IMR-90 (cell line): ENCODE measurements at regions not wholly inside any gene's neighbourhood (a gene's known extent, or its start where the extent isn't known, plus 50 kb on each side); places are given as distances from the start of the nearest gene placed in this dataset.
A peak's percentile ranks its signal among the peaks of the same experiment; 100 is the strongest.

ENCODE experiments used
- ATAC-seq: fragments of 200-7000 bp; cut with Tn5 transposase; 2 replicates; pipeline ENCODE4 v1.9.1; 2020; ENCODE audit warnings: low read depth, mild to moderate bottlenecking, moderate library complexity
- BruUV-seq: library from RNA; stranded (reverse); fragments of 400-500 nt; replicated peaks from 2 replicates; lab custom pipeline; 2021; lab: Mats Ljungman, UMichigan
- CTCF ChIA-PET: fragments of 300-600 bp; formaldehyde crosslinking; extraction: SDS; loops from one replicate; lab custom pipeline; 2021; ENCODE audit warnings: antibody characterized with exemption; lab: Yijun Ruan, JAX
- POLR2A ChIA-PET: fragments of 300-600 bp; sonication (Branson Sonifier 250); formaldehyde crosslinking; loops from one replicate; lab custom pipeline; 2022; ENCODE audit warnings: antibody characterized with exemption; ENCODE audit not compliant: unreplicated experiment; lab: Charles Lee
- DNase-seq: peaks from one replicate; pipeline ENCODE4 v3.0.0; 2013
- H2AFZ ChIP-seq: replicated peaks from 2 replicates; pipeline ENCODE3; 2013; ENCODE audit warnings: low read length, mild to moderate bottlenecking; ENCODE audit not compliant: poor library complexity
- H2AK5ac ChIP-seq: 2 replicates; pipeline ENCODE4 v1.6.1; 2013; ENCODE audit warnings: low read depth, low read length, inconsistent platforms
- H2AK9ac ChIP-seq: replicated peaks from 2 replicates; pipeline ENCODE3; 2013; ENCODE audit warnings: mild to moderate bottlenecking, low read depth, low read length, moderate library complexity; ENCODE audit not compliant: poor library complexity
- H2BK120ac ChIP-seq: 2 replicates; pipeline ENCODE4 v1.6.1; 2013; ENCODE audit warnings: low read depth, low read length, inconsistent platforms
- H2BK15ac ChIP-seq: 3 replicates; pipeline ENCODE4 v1.6.1; 2013; ENCODE audit warnings: low read depth, low read length, inconsistent platforms
- H2BK20ac ChIP-seq: 2 replicates; pipeline ENCODE4 v1.6.1; 2013; ENCODE audit warnings: low read depth, mild to moderate bottlenecking, inconsistent platforms, low read length, moderate library complexity
- H2BK5ac ChIP-seq: 2 replicates; pipeline ENCODE4 v1.6.1; 2013; ENCODE audit warnings: mild to moderate bottlenecking, low read depth, low read length, inconsistent platforms; ENCODE audit not compliant: poor library complexity, severe bottlenecking
- H3K14ac ChIP-seq: replicated peaks from 2 replicates; pipeline ENCODE4 v1.6.1; 2013; ENCODE audit warnings: low read depth, low read length, inconsistent platforms
- H3K18ac ChIP-seq: 2 replicates; pipeline ENCODE4 v1.6.1; 2013; ENCODE audit warnings: low read depth, low read length, control low read depth
- H3K23ac ChIP-seq: 2 replicates; pipeline ENCODE4 v1.6.1; 2013; ENCODE audit warnings: low read depth, low read length, inconsistent platforms
- H3K27ac ChIP-seq: 2 replicates; pipeline ENCODE4 v1.5.1; 2013; ENCODE audit warnings: mild to moderate bottlenecking, control low read depth, low read length; ENCODE audit not compliant: insufficient read depth
- H3K27me3 ChIP-seq: 2 replicates; pipeline ENCODE4 v1.6.1; 2013; ENCODE audit warnings: low read length; ENCODE audit not compliant: control insufficient read depth, insufficient read depth
- H3K36me3 ChIP-seq: 2 replicates; pipeline ENCODE4 v1.6.1; 2013; ENCODE audit warnings: low read length, mixed read lengths; ENCODE audit not compliant: control insufficient read depth, insufficient read depth
- H3K4ac ChIP-seq: 2 replicates; pipeline ENCODE4 v1.6.1; 2013; ENCODE audit warnings: low read depth, low read length, inconsistent platforms
- H3K4me1 ChIP-seq: 2 replicates; pipeline ENCODE4 v1.6.1; 2013; ENCODE audit warnings: low read length, mixed read lengths; ENCODE audit not compliant: control insufficient read depth, insufficient read depth
- H3K4me2 ChIP-seq: 2 replicates; pipeline ENCODE4 v1.6.1; 2013; ENCODE audit warnings: low read depth, mild to moderate bottlenecking, control low read depth, low read length, moderate library complexity
- H3K4me3 ChIP-seq: 2 replicates; pipeline ENCODE4 v1.5.1; 2013; ENCODE audit warnings: low read depth, mild to moderate bottlenecking, control low read depth, low read length, moderate library complexity; ENCODE audit not compliant: insufficient read depth
- H3K56ac ChIP-seq: 2 replicates; pipeline ENCODE4 v1.6.1; 2013; ENCODE audit warnings: low read length, inconsistent platforms; ENCODE audit not compliant: insufficient read depth; ENCODE audit errors: extremely low read depth
- H3K79me1 ChIP-seq, 2 experiments: 2 replicates each; pipeline ENCODE4 v1.6.1; 2013; ENCODE audit warnings: low read length in 2 of 2, inconsistent platforms in 1 of 2, low read depth in 1 of 2
- H3K9ac ChIP-seq: 2 replicates; pipeline ENCODE4 v1.6.1; 2013; ENCODE audit warnings: low read depth, low read length, control low read depth
- H3K9me1 ChIP-seq: 2 replicates; pipeline ENCODE4 v1.6.1; 2013; ENCODE audit warnings: low read length, inconsistent platforms; ENCODE audit not compliant: insufficient read depth
- H3K9me3 ChIP-seq: 2 replicates; pipeline ENCODE4 v1.6.1; 2013; ENCODE audit warnings: low read length; ENCODE audit not compliant: control insufficient read depth, insufficient read depth
- H4K20me1 ChIP-seq: 2 replicates; pipeline ENCODE4 v1.6.1; 2013; ENCODE audit warnings: low read length, inconsistent platforms; ENCODE audit not compliant: insufficient read depth
- H4K5ac ChIP-seq: 2 replicates; pipeline ENCODE4 v1.6.1; 2013; ENCODE audit warnings: mild to moderate bottlenecking, low read depth, low read length, control low read depth
- H4K8ac ChIP-seq, 2 experiments: 2 replicates each; pipeline ENCODE4 v1.6.1; 2013; ENCODE audit warnings: low read depth in 2 of 2, low read length in 2 of 2, control low read depth in 1 of 2, inconsistent platforms in 1 of 2
- H4K91ac ChIP-seq: 2 replicates; pipeline ENCODE4 v1.6.1; 2013; ENCODE audit warnings: low read depth, low read length, inconsistent platforms; ENCODE audit not compliant: insufficient read depth
- BHLHE40 ChIP-seq: fragments of 150-350 bp; IDR thresholded peaks from 2 replicates; pipeline ENCODE4 v1.6.1; 2016; ENCODE audit warnings: mild to moderate bottlenecking, low read depth, low read length
- MXI1 ChIP-seq: IDR thresholded peaks from 2 replicates; pipeline ENCODE4 v1.6.1; 2012; ENCODE audit warnings: low read depth, mild to moderate bottlenecking, low read length, moderate library complexity, borderline replicate concordance
- NFE2L2 ChIP-seq: fragments of 150-350 bp; IDR thresholded peaks from 2 replicates; pipeline ENCODE4 v1.6.1; 2016; ENCODE audit warnings: low read depth, mild to moderate bottlenecking, low read length
- RAD21 ChIP-seq: IDR thresholded peaks from 2 replicates; pipeline ENCODE4 v1.6.1; 2012; ENCODE audit warnings: low read length, improper control_type of control experiment
- RCOR1 ChIP-seq: IDR thresholded peaks from 2 replicates; pipeline ENCODE4 v1.6.1; 2012; ENCODE audit warnings: mild to moderate bottlenecking, low read length, improper control_type of control experiment; ENCODE audit not compliant: insufficient replicate concordance
- SMC3 ChIP-seq: fragments of 150-350 bp; IDR thresholded peaks from 2 replicates; pipeline ENCODE4 v1.6.1; 2016; ENCODE audit warnings: low read depth, mild to moderate bottlenecking, antibody characterized with exemption, low read length, moderate library complexity
- WGBS, 2 experiments: methylation state at CpG; one replicate each; pipeline versions ENCODE4 v1.1.5 to v1.1.7; 2013; ENCODE audit warnings: missing lambda C conversion rate in 2 of 2; ENCODE audit not compliant: insufficient read length in 1 of 2; ENCODE audit errors: extremely low coverage in 2 of 2; 5-methylcytosine and 5-hydroxymethylcytosine counted together
- dilution Hi-C: fragments of 300-500 bp; cut with HindIII; formaldehyde crosslinking; loops from one replicate; pipeline ENCODE4 v1.14.3; 2018; ENCODE audit warnings: low sequenced_read_pairs; ENCODE audit not compliant: unreplicated experiment
- in situ Hi-C: fragments of 300-500 bp; cut with MboI; formaldehyde crosslinking; loops from 3 replicates; pipeline ENCODE4 v1.14.3; 2019; ENCODE audit warnings: low sequenced_read_pairs, inconsistent platforms, mixed read lengths
- intact Hi-C: fragments of 100-400 bp; cut with micrococcal nuclease; formaldehyde crosslinking; loops from 2 replicates; pipeline ENCODE4 v1.10.0; 2022
- TF ChIP-seq, protein P1 (sequence below): conservative IDR thresholded peaks from 2 replicates; pipeline ENCODE4 v1.5.1; 2012; ENCODE audit warnings: mild to moderate bottlenecking, low read depth, low read length, improper control_type of control experiment

DNA sequence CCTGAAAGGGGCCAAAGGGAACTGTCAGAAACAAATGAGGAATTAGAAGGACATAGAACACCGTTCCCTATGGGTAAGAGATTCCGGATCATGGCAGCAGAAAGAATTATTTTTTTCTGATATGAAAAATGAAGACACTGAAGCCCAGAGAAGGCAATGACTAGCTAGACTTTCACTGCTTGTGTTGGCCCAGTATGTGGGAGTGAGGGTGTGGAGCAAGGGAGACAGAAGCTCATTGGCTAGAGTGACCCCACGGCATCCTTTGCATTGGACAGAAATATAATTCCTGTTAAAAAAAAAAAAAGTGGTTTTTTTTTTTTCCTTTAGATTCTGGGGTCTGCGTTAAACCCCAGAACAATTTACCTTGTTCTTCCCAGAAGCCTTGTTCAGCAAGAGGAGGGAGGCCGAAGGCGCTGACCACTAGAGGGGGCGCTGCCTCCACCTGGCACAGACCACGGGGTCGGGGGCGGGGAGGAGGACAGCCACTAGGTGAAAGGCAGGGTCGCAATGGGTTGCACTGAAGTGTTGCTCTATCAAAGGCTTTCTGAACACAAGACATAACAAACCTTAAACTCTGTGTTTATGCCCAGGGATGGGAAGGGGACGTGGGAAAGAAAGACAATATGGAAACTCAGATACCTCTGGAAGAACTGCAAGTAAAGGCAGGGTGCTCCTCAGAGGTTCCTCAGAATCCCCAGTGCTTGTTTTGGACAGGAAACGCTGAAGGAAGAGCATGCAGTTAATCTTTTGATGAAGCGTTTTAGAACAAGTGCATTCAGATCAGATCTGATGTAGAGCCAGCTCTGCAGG, 156.8 kb downstream of the KCNA5 start:
- 0 out of 3 replicates have a peak overlapping the region, but pooled peaks have one; percentile 18 for H2BK15ac ChIP-seq
- no TSS peak for BruUV-seq
- peak overlapping the region; percentile 44 for H2AFZ ChIP-seq
- no peak overlapping the region for H3K4ac ChIP-seq
- no peaks in the 10 kb centered on the region for H4K20me1 ChIP-seq
- H3K56ac ChIP-seq: no peak overlapping the region
- 0 out of 2 replicates have a peak overlapping the region, but pooled peaks have one; percentile 32 for H3K23ac ChIP-seq
- H2AK9ac ChIP-seq: no peak overlapping the region
- no peak overlapping the region for H4K91ac ChIP-seq
- H3K9ac ChIP-seq: no peak overlapping the region
- in situ Hi-C loops: no loop called here
- H3K36me3 ChIP-seq: no peaks in the 10 kb centered on the region
- dilution Hi-C loops: no loop called here
- H2BK20ac ChIP-seq: 0 out of 2 replicates have a peak overlapping the region, but pooled peaks have one; percentile 66
- peaks cover 7% of the 10 kb centered on the region; the same call in 1 of the 2 replicates for H3K9me1 ChIP-seq
- H3K27me3 ChIP-seq: no peaks in the 10 kb centered on the region
- H3K4me3 ChIP-seq: no peak overlapping the region
- DNase-seq (peak; percentile 28), ATAC-seq (peak; percentile 69)
- no peaks in the 10 kb centered on the region for H3K79me1 ChIP-seq
- H3K4me1 ChIP-seq: peaks cover 4% of the 10 kb centered on the region; the same call in 1 of the 2 replicates
- no peak overlapping the region for H2BK5ac ChIP-seq
- whole genome bisulfite sequencing, 2 experiments: 56% methylated on average over 4 of the region's 14 CpGs; no CpG with 5 or more reads in 1 of the 2 experiments
- ChIA-PET POLR2A (no interaction called here), CTCF (interaction anchor here (0.7 kb wide), 2 partner anchors 20 to 70 kb away, joined by 3 read pairs; no protein-coding TSS in a partner anchor)
- TF ChIP-seq SMC3: peak; percentile 49
- TF ChIP-seq RAD21: peak; percentile 66
- TF ChIP-seq BHLHE40: no peak
- no peak for TF ChIP-seq MXI1
- no peak for TF ChIP-seq RCOR1
- TF ChIP-seq NFE2L2: no peak
- TF ChIP-seq, protein P1, sequence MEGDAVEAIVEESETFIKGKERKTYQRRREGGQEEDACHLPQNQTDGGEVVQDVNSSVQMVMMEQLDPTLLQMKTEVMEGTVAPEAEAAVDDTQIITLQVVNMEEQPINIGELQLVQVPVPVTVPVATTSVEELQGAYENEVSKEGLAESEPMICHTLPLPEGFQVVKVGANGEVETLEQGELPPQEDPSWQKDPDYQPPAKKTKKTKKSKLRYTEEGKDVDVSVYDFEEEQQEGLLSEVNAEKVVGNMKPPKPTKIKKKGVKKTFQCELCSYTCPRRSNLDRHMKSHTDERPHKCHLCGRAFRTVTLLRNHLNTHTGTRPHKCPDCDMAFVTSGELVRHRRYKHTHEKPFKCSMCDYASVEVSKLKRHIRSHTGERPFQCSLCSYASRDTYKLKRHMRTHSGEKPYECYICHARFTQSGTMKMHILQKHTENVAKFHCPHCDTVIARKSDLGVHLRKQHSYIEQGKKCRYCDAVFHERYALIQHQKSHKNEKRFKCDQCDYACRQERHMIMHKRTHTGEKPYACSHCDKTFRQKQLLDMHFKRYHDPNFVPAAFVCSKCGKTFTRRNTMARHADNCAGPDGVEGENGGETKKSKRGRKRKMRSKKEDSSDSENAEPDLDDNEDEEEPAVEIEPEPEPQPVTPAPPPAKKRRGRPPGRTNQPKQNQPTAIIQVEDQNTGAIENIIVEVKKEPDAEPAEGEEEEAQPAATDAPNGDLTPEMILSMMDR: peak; percentile 58
- intact Hi-C loops: no loop called here
- no peak overlapping the region for H3K27ac ChIP-seq
- H4K8ac ChIP-seq: peak overlapping the region; percentile 9 to 54; a peak in 2 of 4 replicates
- no peak overlapping the region for H3K4me2 ChIP-seq
- no peak overlapping the region for H4K5ac ChIP-seq
- no peak overlapping the region for H2BK120ac ChIP-seq
- 0 out of 2 replicates have a peak overlapping the region, but pooled peaks have one; percentile 14 for H3K14ac ChIP-seq
- peak overlapping the region; percentile 91; the same call in 1 of the 2 replicates for H2AK5ac ChIP-seq
- H3K9me3 ChIP-seq: no peaks in the 10 kb centered on the region
- peak overlapping the region; percentile 9; the same call in 1 of the 2 replicates for H3K18ac ChIP-seq
